ENCODE measurements at regions not wholly inside any gene's neighbourhood (a gene's known extent, or its start where the extent isn't known, plus 50 kb on each side); places are given as distances from the start of the nearest gene placed in this dataset.

DNA sequence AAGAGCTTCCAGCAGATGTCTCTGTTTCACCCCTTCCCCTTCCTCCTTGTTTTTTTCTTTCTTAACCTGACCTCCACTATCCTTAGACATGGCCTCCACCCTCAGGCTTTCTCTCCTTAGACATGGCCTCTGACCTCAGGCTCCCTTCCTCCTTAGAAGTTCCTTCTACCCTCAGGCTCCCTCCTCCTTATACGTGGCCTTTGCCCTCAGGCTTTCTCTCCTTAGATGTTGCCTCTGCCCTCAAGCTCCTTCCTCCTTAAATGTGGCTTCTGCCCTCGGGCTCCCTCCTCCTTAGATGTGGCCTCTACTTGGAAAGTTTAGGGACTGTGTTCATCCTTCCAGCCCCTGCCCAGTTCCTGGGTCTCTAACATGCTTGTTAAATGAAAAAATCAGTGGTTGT, 180.4 kb upstream of the S1PR3 start:
- no peak overlapping the region for H3K4me3 ChIP-seq
- no peaks in the 10 kb centered on the region for H3K36me3 ChIP-seq
- H3K4me1 ChIP-seq = no peaks in the 10 kb centered on the region
- H3K9me3 ChIP-seq = no peaks in the 10 kb centered on the region
- TF ChIP-seq POLR2A (IDR thresholded peaks at IDR 0.05) = no peak
- no peak for DNase-seq
- peak overlapping the region; percentile 34 to 53 for H3K27ac ChIP-seq
- no peaks in the 10 kb centered on the region for H3K27me3 ChIP-seq
- intact Hi-C loops (cut with DNase I; ENCODE audit: low total_unique reads) = no loop called here

DNA sequence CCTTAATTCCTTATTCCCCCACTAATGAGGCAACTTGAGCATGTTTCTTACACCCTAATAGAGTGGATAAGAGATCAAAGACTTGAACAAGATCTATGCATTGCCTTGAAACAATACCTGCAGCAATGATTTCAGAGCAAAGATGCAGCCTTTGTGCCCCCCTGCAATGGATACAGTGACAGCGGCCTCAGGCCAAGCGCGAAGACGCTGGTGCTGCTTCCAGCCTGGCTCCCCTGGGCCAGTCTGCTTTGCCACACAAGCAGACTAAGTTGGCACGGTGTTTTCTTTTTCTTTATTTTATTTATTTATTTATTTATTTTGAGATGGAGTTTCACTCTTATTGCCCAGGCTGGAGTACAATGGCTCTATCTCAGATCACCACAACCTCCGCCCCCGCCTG, 179.8 kb upstream of the S1PR3 start:
- Histone ChIP-seq H3K9me3 (no peaks in the 10 kb centered on the region), H3K27me3 (no peaks in the 10 kb centered on the region), H3K4me3 (no peak overlapping the region), H3K36me3 (no peaks in the 10 kb centered on the region), H3K27ac (no peak overlapping the region), H3K4me1 (no peaks in the 10 kb centered on the region)
- intact Hi-C loops (cut with DNase I; ENCODE audit: low total_unique reads) = no loop called here
- no peak for DNase-seq
- TF ChIP-seq, protein P1, sequence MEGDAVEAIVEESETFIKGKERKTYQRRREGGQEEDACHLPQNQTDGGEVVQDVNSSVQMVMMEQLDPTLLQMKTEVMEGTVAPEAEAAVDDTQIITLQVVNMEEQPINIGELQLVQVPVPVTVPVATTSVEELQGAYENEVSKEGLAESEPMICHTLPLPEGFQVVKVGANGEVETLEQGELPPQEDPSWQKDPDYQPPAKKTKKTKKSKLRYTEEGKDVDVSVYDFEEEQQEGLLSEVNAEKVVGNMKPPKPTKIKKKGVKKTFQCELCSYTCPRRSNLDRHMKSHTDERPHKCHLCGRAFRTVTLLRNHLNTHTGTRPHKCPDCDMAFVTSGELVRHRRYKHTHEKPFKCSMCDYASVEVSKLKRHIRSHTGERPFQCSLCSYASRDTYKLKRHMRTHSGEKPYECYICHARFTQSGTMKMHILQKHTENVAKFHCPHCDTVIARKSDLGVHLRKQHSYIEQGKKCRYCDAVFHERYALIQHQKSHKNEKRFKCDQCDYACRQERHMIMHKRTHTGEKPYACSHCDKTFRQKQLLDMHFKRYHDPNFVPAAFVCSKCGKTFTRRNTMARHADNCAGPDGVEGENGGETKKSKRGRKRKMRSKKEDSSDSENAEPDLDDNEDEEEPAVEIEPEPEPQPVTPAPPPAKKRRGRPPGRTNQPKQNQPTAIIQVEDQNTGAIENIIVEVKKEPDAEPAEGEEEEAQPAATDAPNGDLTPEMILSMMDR (IDR thresholded peaks at IDR 0.05) = no peak
- no peak for TF ChIP-seq POLR2A (IDR thresholded peaks at IDR 0.05)

DNA sequence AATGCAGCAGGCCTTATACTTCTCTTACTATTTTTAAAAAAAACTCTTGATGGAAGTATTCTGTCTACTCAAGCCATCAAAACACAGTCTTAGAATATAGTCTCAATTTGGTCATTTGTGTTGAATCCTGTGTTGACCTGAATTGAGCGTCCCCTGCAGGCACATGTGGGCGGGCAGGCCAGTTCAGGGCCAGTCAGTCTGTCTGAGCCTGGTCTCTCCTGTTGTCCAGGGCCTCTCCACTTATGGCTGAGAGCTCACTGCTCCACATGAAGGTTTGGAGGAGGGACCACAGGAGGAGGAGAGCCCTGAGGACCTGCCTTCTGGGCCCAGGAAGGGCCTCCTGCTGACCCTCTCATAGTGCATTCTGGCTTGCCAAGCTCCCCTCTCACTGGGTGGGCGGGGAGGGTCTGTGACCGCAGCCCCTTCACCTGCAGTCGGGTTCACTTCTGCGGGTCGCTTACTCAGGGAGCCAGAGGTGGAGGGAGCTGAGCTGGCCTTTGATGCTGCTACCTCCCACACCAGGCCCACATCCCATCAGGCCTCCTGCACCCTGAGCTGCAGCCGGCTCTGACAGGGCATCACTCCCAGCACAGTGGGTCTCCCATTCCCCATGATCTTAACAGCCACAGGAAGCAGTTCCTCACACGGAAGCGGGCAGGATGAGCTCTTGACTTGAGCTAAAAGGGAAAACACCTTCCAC, 178.2 kb upstream of the S1PR3 start:
- TF ChIP-seq POLR2A (IDR thresholded peaks at IDR 0.05) = no peak
- TF ChIP-seq, protein P1 (IDR thresholded peaks at IDR 0.05) = no peak

DNA sequence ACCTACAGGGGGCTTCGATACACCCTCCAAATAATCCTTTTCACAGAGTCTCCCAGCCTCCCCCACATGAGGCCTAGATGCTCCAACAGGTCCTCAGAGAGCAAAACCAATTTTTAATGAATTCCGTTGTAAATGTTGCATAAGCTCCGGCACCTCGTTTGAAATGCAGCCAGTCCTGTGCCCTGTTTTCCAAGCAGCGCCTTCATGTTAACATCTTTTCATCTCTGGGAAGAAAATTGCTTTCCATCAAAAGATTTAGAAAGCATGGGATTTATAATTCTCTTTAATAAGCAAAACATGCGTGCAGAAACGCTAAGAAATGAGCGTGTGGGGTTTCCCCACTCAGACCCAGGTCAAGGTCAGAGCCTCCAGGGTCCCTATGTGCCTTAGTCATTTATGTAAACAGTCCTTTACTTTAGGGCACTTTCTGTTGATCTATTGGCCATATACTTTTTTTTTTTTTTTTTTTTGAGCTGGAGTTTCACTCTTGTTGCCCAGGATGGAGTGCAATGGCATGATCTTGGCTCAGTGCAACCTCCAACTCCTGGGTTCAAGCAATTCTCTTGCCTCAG, 177.5 kb upstream of the S1PR3 start:
- Histone ChIP-seq H3K27ac (no peak overlapping the region), H3K4me1 (no peaks in the 10 kb centered on the region), H3K4me3 (no peak overlapping the region), H3K9me3 (no peaks in the 10 kb centered on the region), H3K27me3 (no peaks in the 10 kb centered on the region), H3K36me3 (no peaks in the 10 kb centered on the region)
- intact Hi-C loops (cut with DNase I; ENCODE audit: low total_unique reads) = no loop called here
- TF ChIP-seq POLR2A (IDR thresholded peaks at IDR 0.05) = no peak
- TF ChIP-seq, protein P1 (IDR thresholded peaks at IDR 0.05) = no peak
- no peak for DNase-seq

More for the DNA sequence above, 178.2 kb upstream of the S1PR3 start:
- H3K27me3 ChIP-seq = no peaks in the 10 kb centered on the region
- no peak overlapping the region for H3K4me3 ChIP-seq
- intact Hi-C loops (cut with DNase I; ENCODE audit: low total_unique reads) = no loop called here
- no peaks in the 10 kb centered on the region for H3K36me3 ChIP-seq
- DNase-seq = no peak
- H3K27ac ChIP-seq = no peak overlapping the region
- no peaks in the 10 kb centered on the region for H3K4me1 ChIP-seq
- H3K9me3 ChIP-seq = no peaks in the 10 kb centered on the region

DNA sequence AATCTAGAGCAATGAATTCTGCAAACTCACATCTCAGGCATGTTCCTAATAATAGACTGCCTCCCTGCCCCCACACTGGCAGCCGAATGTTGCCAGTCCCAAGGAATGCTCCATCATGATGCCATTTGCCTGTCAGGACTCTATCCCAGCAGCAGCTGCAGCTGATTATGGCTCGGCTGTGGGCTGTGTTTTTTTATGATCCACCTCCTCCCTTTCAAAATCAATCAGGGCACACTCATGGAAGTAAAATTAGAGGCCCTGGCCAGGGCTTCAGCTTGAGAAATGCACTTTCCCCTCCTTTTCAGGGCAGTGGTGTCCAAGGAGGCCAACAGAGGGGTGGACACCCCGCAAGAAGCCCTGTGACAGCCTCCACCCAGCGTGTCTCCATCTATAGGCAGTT, 176.7 kb upstream of the S1PR3 start:
- no peaks in the 10 kb centered on the region for H3K4me1 ChIP-seq
- DNase-seq = peak in 1 of 2 donors; percentile 56
- no peaks in the 10 kb centered on the region for H3K27me3 ChIP-seq

More for the DNA sequence above, 176.7 kb upstream of the S1PR3 start:
- TF ChIP-seq, protein P1 (IDR thresholded peaks at IDR 0.05) = no peak
- TF ChIP-seq POLR2A (IDR thresholded peaks at IDR 0.05) = no peak
- Histone ChIP-seq H3K4me3 (no peak overlapping the region), H3K9me3 (no peaks in the 10 kb centered on the region), H3K27ac (no peak overlapping the region), H3K36me3 (no peaks in the 10 kb centered on the region)
- intact Hi-C loops (cut with DNase I; ENCODE audit: low total_unique reads) = no loop called here
